Fibroblast of lung (primary cell): ENCODE measurements at regions not wholly inside any gene's neighbourhood (a gene's known extent, or its start where the extent isn't known, plus 50 kb on each side); places are given as distances from the start of the nearest gene placed in this dataset.

Source experiments
- EZH2 ChIP-seq: IDR thresholded peaks from 2 replicates; pipeline ENCODE4 v1.5.1; 2012; ENCODE audit warnings: low read length, control low read depth, mild to moderate bottlenecking; ENCODE audit errors: missing control alignments
- TF ChIP-seq, protein P1 (sequence below), 2 donors: IDR thresholded peaks in 1 of 2; conservative IDR thresholded peaks in 1 of 2; 1 replicate in 1 of 2; 2 replicates in 1 of 2; pipeline ENCODE4 v1.5.1; 2011 to 2012; ENCODE audit warnings: low read length in 2 of 2, control low read depth in 1 of 2, inconsistent platforms in 1 of 2, low read depth in 1 of 2, mild to moderate bottlenecking in 1 of 2

DNA sequence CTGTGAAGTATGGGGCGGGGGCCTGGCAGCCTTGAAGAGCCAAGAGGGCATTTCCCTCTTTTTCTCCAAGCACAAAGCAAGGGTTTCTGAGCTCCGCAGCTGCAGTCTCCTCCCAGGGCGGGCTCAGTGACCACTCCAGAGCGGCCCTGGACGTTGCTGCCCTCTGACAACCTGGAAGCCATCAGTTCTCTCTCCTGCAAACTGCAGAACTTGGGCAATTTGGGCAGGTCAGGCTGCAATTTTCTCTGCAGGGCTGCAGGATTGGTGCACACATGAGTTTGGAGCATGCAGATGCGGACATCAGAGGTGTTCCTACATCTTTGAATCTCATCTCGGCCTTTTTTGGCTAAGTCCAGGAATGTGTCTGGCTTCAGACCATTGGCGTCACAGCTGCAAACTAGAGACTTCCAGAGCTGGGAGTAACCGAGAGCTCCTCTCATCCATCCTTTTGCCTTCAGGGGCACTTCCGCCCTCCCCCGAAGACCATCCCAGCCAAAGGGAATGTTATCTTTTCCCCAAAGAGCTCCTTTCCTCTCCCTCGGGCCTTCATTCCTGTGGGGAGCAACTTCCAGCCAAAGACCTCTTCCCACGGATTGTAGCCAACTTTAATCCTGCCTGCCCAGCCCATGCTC, 139.6 kb upstream of the WNT4 start:
- TF ChIP-seq EZH2 = no peak
- TF ChIP-seq, protein P1, sequence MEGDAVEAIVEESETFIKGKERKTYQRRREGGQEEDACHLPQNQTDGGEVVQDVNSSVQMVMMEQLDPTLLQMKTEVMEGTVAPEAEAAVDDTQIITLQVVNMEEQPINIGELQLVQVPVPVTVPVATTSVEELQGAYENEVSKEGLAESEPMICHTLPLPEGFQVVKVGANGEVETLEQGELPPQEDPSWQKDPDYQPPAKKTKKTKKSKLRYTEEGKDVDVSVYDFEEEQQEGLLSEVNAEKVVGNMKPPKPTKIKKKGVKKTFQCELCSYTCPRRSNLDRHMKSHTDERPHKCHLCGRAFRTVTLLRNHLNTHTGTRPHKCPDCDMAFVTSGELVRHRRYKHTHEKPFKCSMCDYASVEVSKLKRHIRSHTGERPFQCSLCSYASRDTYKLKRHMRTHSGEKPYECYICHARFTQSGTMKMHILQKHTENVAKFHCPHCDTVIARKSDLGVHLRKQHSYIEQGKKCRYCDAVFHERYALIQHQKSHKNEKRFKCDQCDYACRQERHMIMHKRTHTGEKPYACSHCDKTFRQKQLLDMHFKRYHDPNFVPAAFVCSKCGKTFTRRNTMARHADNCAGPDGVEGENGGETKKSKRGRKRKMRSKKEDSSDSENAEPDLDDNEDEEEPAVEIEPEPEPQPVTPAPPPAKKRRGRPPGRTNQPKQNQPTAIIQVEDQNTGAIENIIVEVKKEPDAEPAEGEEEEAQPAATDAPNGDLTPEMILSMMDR (conservative IDR thresholded peaks at IDR 0.05 in 1 of 2, IDR thresholded peaks at IDR 0.05 in 1 of 2; ENCODE audit: low read depth in 1 of 2, low read length in 2 of 2) = no peak
